ENCODE measurements at regions not wholly inside any gene's neighbourhood (a gene's known extent, or its start where the extent isn't known, plus 50 kb on each side); places are given as distances from the start of the nearest gene placed in this dataset.
"Not testable (repeated sequence)": the region's sequence is repeated elsewhere in the genome, so short reads cannot be mapped to it uniquely, and the experiment has no call there.

- no peaks in the 10 kb centered on the region for H3K9me3 ChIP-seq
- H3K27me3 ChIP-seq, result no peaks in the 10 kb centered on the region
- TF ChIP-seq CTCF (IDR thresholded peaks at IDR 0.05) (no peak), POLR2A (IDR thresholded peaks at IDR 0.05) (no peak)
- no peak overlapping the region for H3K27ac ChIP-seq
- H3K36me3 ChIP-seq, result no peaks in the 10 kb centered on the region
- WGBS, 2 donors, result 56% methylated on average over 1 of the region's 1 CpG; no CpG with 5 or more reads in 1 of the 2 donors
- no peaks in the 10 kb centered on the region for H3K4me1 ChIP-seq
- intact Hi-C loops (cut with DNase I), result no loop called here
- H3K4me3 ChIP-seq, result no peak overlapping the region
- no peak for DNase-seq
Measured at GRCh38 chr10:34017281-34017680, 682.8 kb upstream of the NRP1 start.

- Histone ChIP-seq H3K4me3 (no peak overlapping the region), H3K27ac (no peak overlapping the region), H3K9me3 (no peaks in the 10 kb centered on the region), H3K27me3 (no peaks in the 10 kb centered on the region), H3K4me1 (no peaks in the 10 kb centered on the region), H3K36me3 (no peaks in the 10 kb centered on the region)
- TF ChIP-seq CTCF (IDR thresholded peaks at IDR 0.05) (no peak), POLR2A (IDR thresholded peaks at IDR 0.05) (no peak)
- DNase-seq, result no peak
- WGBS, 2 donors, result 40 to 64% methylated on average over 2 of the region's 2 CpGs
- intact Hi-C loops (cut with DNase I), result no loop called here
Measured at GRCh38 chr10:34016576-34016975, 682.1 kb upstream of the NRP1 start.

GRCh38 chr10:34015700-34016099 lies 681.2 kb upstream of the NRP1 start:
- no peak overlapping the region for H3K27ac ChIP-seq
- DNase-seq, result no peak
- 66 to 83% methylated on average over 2 of the region's 2 CpGs for WGBS, 2 donors
- H3K27me3 ChIP-seq, result no peaks in the 10 kb centered on the region
- TF ChIP-seq POLR2A (IDR thresholded peaks at IDR 0.05), result no peak
- TF ChIP-seq CTCF (IDR thresholded peaks at IDR 0.05), result no peak
- no peaks in the 10 kb centered on the region for H3K4me1 ChIP-seq
- no peak overlapping the region for H3K4me3 ChIP-seq
- H3K36me3 ChIP-seq, result no peaks in the 10 kb centered on the region
- no peaks in the 10 kb centered on the region for H3K9me3 ChIP-seq
- intact Hi-C loops (cut with DNase I), result no loop called here

GRCh38 chr10:34013235-34013634 lies 678.8 kb upstream of the NRP1 start:
- no peak for TF ChIP-seq POLR2A (IDR thresholded peaks at IDR 0.05)
- TF ChIP-seq CTCF (IDR thresholded peaks at IDR 0.05), result no peak
- Histone ChIP-seq H3K4me1 (no peaks in the 10 kb centered on the region), H3K27ac (no peak overlapping the region), H3K27me3 (no peaks in the 10 kb centered on the region), H3K9me3 (no peaks in the 10 kb centered on the region), H3K4me3 (no peak overlapping the region), H3K36me3 (no peaks in the 10 kb centered on the region)
- WGBS, 2 donors, result 89 to 93% methylated on average over 2 of the region's 2 CpGs
- no peak for DNase-seq
- intact Hi-C loops (cut with DNase I), result no loop called here

GRCh38 chr10:34010891-34011290 lies 676.4 kb upstream of the NRP1 start:
- Histone ChIP-seq H3K4me3 (no peak overlapping the region), H3K4me1 (no peaks in the 10 kb centered on the region), H3K27me3 (no peaks in the 10 kb centered on the region), H3K9me3 (no peaks in the 10 kb centered on the region), H3K27ac (no peak overlapping the region), H3K36me3 (no peaks in the 10 kb centered on the region)
- intact Hi-C loops (cut with DNase I), result no loop called here
- no peak for TF ChIP-seq POLR2A (IDR thresholded peaks at IDR 0.05)
- no peak for DNase-seq
- 68 to 69% methylated on average over 2 of the region's 2 CpGs for WGBS, 2 donors

GRCh38 chr10:34010228-34010627 lies 675.8 kb upstream of the NRP1 start:
- H3K9me3 ChIP-seq; H3K27me3 ChIP-seq; DNase-seq; H3K4me3 ChIP-seq; H3K36me3 ChIP-seq; H3K27ac ChIP-seq; H3K4me1 ChIP-seq; intact Hi-C loops (cut with DNase I): not testable (repeated sequence)
- 94 to 100% methylated on average over 1 of the region's 1 CpG for WGBS, 2 donors
